Hepatocyte (in vitro differentiated cells): ENCODE measurements at regions not wholly inside any gene's neighbourhood (a gene's known extent, or its start where the extent isn't known, plus 50 kb on each side); places are given as distances from the start of the nearest gene placed in this dataset.

Experiments
- CTCF ChIP-seq: fragments of 200-600 bp; sonication (generic); IDR thresholded peaks from 2 replicates; pipeline ENCODE4 v1.5.1; 2016; ENCODE audit warnings: antibody characterized with exemption, mild to moderate bottlenecking; ENCODE audit not compliant: poor library complexity
- EZH2 ChIP-seq: fragments of 200-600 bp; sonication (generic); IDR thresholded peaks from 2 replicates; pipeline ENCODE4 v1.6.1; 2016; ENCODE audit warnings: antibody characterized with exemption, mild to moderate bottlenecking, borderline replicate concordance
- EZH2phosphoT487 ChIP-seq: fragments of 200-600 bp; sonication (generic); IDR thresholded peaks from one replicate; pipeline ENCODE4 v1.6.1; 2018; ENCODE audit warnings: antibody characterized with exemption, mild to moderate bottlenecking, low read depth, moderate library complexity; ENCODE audit not compliant: unreplicated experiment, severe bottlenecking

DNA sequence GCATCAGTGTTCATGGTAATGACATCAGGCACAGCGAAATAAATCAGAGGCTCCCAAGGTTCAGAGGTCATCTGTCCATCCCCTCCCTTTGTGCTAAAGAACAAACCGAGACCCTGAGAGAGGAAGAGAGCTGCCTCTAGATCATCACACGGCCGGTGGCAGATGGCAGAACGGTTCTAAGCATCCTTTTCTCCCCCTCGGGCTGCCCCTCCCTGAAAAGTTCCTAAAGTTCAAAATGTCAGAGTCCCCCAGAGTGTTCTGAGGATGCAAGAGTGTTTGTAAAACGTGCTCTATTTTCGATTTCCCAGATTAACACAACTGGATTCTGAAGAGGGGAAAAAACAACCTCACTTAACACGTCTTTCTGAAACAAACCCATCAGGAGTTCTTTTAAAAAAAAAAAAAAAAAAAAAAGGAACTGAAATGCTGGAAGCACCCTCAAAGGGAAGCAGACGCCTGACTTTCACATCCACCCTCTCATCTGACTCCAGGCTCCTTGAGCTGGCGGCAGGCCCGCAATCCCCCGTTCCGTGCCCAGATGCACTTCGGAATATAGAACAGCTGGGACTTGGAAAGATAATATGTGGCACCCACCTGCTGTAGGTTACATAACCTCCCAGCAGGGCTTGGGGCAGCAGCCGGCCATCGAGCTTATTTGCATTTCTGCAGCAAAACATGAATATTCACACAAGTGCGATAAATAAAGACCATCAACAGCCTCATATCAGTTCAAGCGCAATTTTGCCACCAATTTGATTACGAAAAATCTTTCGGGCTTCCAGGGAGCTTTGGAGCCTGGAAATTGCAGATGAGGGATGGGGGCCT is 115.5 kb upstream of the SMURF2 start:
- TF ChIP-seq CTCF (no peak), EZH2phosphoT487 (no peak), EZH2 (no peak)
